Pancreas (tissue), 10 donors: ENCODE measurements at regions not wholly inside any gene's neighbourhood (a gene's known extent, or its start where the extent isn't known, plus 50 kb on each side); places are given as distances from the start of the nearest gene placed in this dataset.

Experiments used
- ATAC-seq, 4 donors: fragments of 200-7000 bp; cut with Tn5 transposase; one replicate each; pipeline versions ENCODE4 v1.8.0 to v1.9.1; 2020; ENCODE audit warnings: mild to moderate bottlenecking in 4 of 4, moderate library complexity in 4 of 4
- DNase-seq, 6 donors: peaks; one replicate each; pipeline ENCODE4 v3.0.0-alpha.2; 2020
- FAIRE-seq: peaks from 2 replicates; lab custom pipeline; 2012; peaks lifted over from hg19 to GRCh38; lab: Jason Lieb, UNC
- H3K27ac ChIP-seq, 4 donors: fragments of 200-600 bp; sonication (generic); 1 replicate in 3 of 4; 2 replicates in 1 of 4; pipeline versions ENCODE4 v1.5.0 to v1.8.0; 2020
- H3K27me3 ChIP-seq, 4 donors: fragments of 200-600 bp; one replicate each; pipeline ENCODE4 v1.8.0; 2021
- H3K36me3 ChIP-seq, 3 donors: fragments of 200-600 bp; sonication (generic) in 1 of 3; one replicate each; pipeline versions ENCODE4 v1.5.0 to v1.8.0; 2020 to 2021
- H3K4me1 ChIP-seq, 3 donors: fragments of 200-600 bp; one replicate each; pipeline ENCODE4 v1.8.0; 2021
- H3K4me3 ChIP-seq, 4 donors: fragments of 200-600 bp; sonication (generic) in 2 of 4; one replicate each; pipeline versions ENCODE4 v1.5.0 to v1.8.0; 2020 to 2021
- H3K9me3 ChIP-seq, 4 donors: fragments of 200-600 bp; one replicate each; pipeline ENCODE4 v1.8.0; 2021
- CTCF ChIP-seq, 4 donors: fragments of 200-600 bp; sonication (generic) in 3 of 4; IDR thresholded peaks; one replicate each; pipeline versions ENCODE4 v1.5.0 to v1.8.0; 2021; ENCODE audit warnings: antibody characterized with exemption in 4 of 4
- WGBS, 2 donors: extraction: QIAGEN DNeasy Blood & Tissue Kit; methylation state at CpG; one replicate each; pipeline ENCODE4 v1.1.7; 2013; 5-methylcytosine and 5-hydroxymethylcytosine counted together
- intact Hi-C, 3 donors: fragments of 100-400 bp; cut with DNase I; formaldehyde crosslinking; loops; one replicate each; pipeline versions ENCODE4 v1.11.1 to v1.14.2; 2022
- donor health status: healthy with polysubstance abuse.
- donor health status: DM: no; HTN: no; CAD: no; lungs with moderate emphysema.
- donor health status: DM: no; HTN: no; CAD: no.
- donor health status: control.
- donor health status: control.
- donor health status: Bipolar disorder and iron deficiency.
- donor health status: DM: yes; HTN: yes; CAD: no.
- donor health status: DM: no; HTN: no; CAD: no.
- donor health status: DM: no; HTN: no; CAD: no.
- donor health status: DM: yes; HTN: yes; CAD: no.

GRCh38 chr4:132865922-132866321 lies 283.2 kb upstream of the PCDH10 start:
- Histone ChIP-seq H3K9me3 (no peaks in the 10 kb centered on the region), H3K4me3 (no peak overlapping the region), H3K4me1 (no peaks in the 10 kb centered on the region), H3K27me3 (no peaks in the 10 kb centered on the region), H3K27ac (no peak overlapping the region), H3K36me3 (no peaks in the 10 kb centered on the region)
- DNase-seq (no peak), FAIRE-seq (no peak), ATAC-seq (no peak)
- intact Hi-C loops: no loop called here
- 62 to 77% methylated on average over 2 of the region's 2 CpGs for WGBS, 2 donors
- no peak for TF ChIP-seq CTCF (IDR thresholded peaks at IDR 0.05)

DNA sequence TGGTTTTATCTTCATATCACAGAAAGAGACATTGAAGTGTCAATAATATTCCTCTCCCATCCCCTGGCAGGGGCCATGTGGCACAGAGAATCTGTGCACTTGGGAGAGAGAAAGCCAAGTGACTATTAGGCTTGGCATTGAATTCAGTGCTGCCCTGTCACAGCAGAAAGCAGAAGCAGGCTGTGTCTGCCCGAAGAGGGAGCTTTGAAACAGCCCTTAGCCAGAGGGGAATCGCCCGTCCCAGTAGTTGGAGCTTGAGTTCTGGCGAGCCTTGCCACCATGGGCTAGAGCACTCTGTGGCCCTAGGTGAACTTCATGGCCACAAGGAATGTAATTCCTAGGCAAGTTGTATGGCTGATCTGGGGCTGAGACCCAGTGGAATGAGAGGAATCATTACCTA lies 282.5 kb upstream of the PCDH10 start:
- no peak overlapping the region for H3K4me3 ChIP-seq
- ATAC-seq (no peak), DNase-seq (no peak), FAIRE-seq (no peak)
- no peaks in the 10 kb centered on the region for H3K27me3 ChIP-seq
- no peaks in the 10 kb centered on the region for H3K36me3 ChIP-seq
- H3K27ac ChIP-seq: no peak overlapping the region
- H3K4me1 ChIP-seq: no peaks in the 10 kb centered on the region
- WGBS, 2 donors: 32 to 41% methylated on average over 4 of the region's 4 CpGs
- intact Hi-C loops: no loop called here
- no peak for TF ChIP-seq CTCF (IDR thresholded peaks at IDR 0.05)
- H3K9me3 ChIP-seq: no peaks in the 10 kb centered on the region

- H3K4me3 ChIP-seq: no peak overlapping the region
- H3K27ac ChIP-seq: no peak overlapping the region
- no peaks in the 10 kb centered on the region for H3K9me3 ChIP-seq
- TF ChIP-seq CTCF (IDR thresholded peaks at IDR 0.05): no peak
- intact Hi-C loops: no loop called here
- DNase-seq (no peak), ATAC-seq (no peak), FAIRE-seq (no peak)
- no peaks in the 10 kb centered on the region for H3K27me3 ChIP-seq
- no peaks in the 10 kb centered on the region for H3K36me3 ChIP-seq
- WGBS, 2 donors: 49 to 60% methylated on average over 3 of the region's 3 CpGs
- H3K4me1 ChIP-seq: no peaks in the 10 kb centered on the region
Measured at GRCh38 chr4:132893787-132894186, 255.3 kb upstream of the PCDH10 start.

DNA sequence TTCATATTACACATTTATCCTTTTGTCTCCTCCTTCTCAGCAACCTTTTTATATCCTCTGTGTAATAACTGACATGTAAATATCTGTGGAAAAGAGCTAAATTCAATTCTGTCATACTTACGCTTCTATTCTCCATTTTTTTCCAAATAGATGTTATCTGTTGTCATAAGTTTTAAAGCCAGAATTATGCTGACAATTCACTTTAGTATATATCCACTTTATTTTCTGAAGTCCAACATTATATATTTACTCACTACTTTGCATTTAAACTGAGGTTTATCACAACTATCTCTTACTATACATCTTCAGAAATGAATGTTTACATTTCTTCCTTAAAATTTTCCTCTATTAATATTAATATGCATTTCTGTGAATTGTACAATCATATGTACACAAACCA lies 247.9 kb upstream of the PCDH10 start:
- Histone ChIP-seq H3K4me3 (no peak overlapping the region), H3K9me3 (no peaks in the 10 kb centered on the region), H3K36me3 (no peaks in the 10 kb centered on the region), H3K27ac (no peak overlapping the region), H3K4me1 (no peaks in the 10 kb centered on the region), H3K27me3 (peaks cover 0 to 3% (median 0%) of the 10 kb centered on the region in 4 donors)
- DNase-seq (no peak), FAIRE-seq (no peak), ATAC-seq (no peak)
- 70 to 82% methylated on average over 1 of the region's 1 CpG for WGBS, 2 donors
- no peak for TF ChIP-seq CTCF (IDR thresholded peaks at IDR 0.05)
- intact Hi-C loops: no loop called here

GRCh38 chr4:132910229-132910748 lies 238.8 kb upstream of the PCDH10 start:
- H3K27ac ChIP-seq: no peak overlapping the region
- DNase-seq (peak in 1 of 6 donors; percentile 4), ATAC-seq (peak in 3 of 4 donors; percentile 47 to 93 (median 87)), FAIRE-seq (no peak)
- H3K4me1 ChIP-seq: no peaks in the 10 kb centered on the region
- H3K27me3 ChIP-seq: no peaks in the 10 kb centered on the region
- no peak overlapping the region for H3K4me3 ChIP-seq
- no peak for TF ChIP-seq CTCF (IDR thresholded peaks at IDR 0.05)
- WGBS, 2 donors: 55 to 63% methylated on average over 1 of the region's 1 CpG
- H3K36me3 ChIP-seq: no peaks in the 10 kb centered on the region
- H3K9me3 ChIP-seq: no peaks in the 10 kb centered on the region
- intact Hi-C loops: no loop called here
